Hypothalamus (tissue), 51 donors: ENCODE measurements at regions not wholly inside any gene's neighbourhood (a gene's known extent, or its start where the extent isn't known, plus 50 kb on each side); places are given as distances from the start of the nearest gene placed in this dataset.
"Not testable (repeated sequence)": the region's sequence is repeated elsewhere in the genome, so short reads cannot be mapped to it uniquely, and the experiment has no call there.

Experiments used
- DNase-seq, 51 donors: peaks; one replicate each; lab custom pipeline; 2025; lab: John Stamatoyannopoulos, UW

GRCh38 chr9:119689879-119690278 lies 320.6 kb upstream of the BRINP1 start:
- DNase-seq = peak in 1 of 51 donors; percentile 17

- DNase-seq = no peak
Observed at GRCh38 chr9:119688547-119688946, 319.3 kb upstream of the BRINP1 start.

DNA sequence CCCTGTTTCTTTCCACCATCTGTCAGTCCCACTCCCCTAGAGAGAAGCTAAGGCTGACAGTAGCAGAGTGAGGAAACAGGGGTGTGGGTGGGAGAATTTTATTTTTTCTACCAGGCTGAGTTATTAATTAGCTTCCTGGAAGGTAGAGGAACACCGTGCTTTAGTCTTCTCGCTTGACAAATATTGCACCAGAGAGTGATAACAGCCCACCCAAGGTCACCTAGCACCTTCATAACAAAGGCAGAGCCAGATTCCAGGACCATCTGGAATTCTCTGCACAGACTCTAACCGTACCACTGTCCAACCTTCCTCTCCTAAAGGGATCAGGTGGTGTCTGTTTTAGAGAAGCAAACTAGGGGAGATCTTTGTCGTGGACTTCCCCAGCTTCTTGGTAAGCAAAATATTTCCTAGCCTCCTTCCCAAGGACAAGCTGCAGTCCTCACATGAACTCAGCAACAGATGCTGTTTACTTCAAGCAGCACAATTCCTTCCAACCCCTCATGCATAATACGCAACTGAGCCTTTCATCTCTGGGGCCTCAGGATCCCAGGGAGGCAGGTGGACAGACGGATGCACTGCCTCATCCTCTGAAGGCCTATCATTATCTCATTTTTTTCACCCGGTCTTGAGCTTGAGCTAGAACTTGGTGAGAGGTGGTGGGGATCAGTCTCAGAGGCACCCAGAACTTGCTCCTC lies 308.7 kb upstream of the BRINP1 start:
- DNase-seq = no peak

DNA sequence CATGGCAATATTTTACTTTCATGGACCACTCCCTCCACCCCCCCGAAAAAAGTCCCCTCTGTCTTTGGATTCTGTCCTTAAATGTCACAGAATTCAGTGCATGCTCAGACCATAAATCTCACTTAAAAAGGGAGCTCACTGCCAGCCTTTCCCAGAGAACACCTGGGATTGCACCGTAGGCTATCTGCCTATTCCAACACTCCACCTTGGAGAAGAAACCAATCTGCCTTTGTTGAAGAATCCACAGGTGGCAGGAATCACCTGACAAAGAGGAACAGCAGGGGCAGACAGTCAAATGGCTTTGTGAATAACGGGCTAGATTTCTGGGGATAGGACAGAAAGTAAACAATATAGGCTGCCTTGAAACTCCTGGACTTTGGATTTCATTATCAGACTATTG lies 306.7 kb upstream of the BRINP1 start:
- DNase-seq = no peak

- DNase-seq = not testable (repeated sequence)
Observed at GRCh38 chr9:119672763-119673162, 303.5 kb upstream of the BRINP1 start.

DNA sequence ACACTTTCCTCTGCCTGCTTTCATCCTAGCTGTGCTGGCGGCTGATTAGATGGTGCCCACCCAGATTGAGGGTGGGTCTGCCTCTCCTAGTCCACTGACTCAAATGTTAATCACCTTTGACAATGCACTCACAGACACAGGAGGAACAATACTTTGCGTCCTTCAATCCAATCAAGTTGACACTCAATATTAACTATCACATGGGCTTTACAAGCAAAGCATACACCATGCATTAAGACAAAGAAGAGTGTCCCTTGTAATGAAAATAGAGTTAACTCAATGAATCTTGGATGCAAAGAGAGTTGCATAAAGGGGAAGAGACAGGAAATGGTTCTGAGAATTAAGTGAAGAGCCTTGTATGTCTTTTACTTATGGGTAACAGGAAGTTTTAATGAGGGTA lies 298.7 kb upstream of the BRINP1 start:
- DNase-seq = no peak

DNA sequence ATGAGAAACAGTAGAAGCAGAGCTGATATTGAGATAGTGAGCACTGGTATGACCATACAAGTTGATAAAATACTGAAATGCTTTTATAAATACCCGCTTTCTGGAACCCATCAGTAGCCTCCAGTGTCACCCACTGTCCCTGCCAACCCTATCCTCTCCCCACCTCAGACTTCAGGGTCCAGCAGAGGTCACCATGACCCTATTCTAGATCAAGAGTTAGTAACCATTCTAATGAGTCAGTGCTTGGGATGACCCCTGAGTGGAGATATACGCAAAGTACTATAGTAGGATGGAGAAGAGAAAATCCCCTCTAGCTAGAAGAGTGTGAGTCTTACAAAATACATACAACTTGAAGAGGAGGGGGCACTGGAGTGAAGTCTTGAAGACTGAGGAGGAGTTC lies 297.9 kb upstream of the BRINP1 start:
- no peak for DNase-seq

DNA sequence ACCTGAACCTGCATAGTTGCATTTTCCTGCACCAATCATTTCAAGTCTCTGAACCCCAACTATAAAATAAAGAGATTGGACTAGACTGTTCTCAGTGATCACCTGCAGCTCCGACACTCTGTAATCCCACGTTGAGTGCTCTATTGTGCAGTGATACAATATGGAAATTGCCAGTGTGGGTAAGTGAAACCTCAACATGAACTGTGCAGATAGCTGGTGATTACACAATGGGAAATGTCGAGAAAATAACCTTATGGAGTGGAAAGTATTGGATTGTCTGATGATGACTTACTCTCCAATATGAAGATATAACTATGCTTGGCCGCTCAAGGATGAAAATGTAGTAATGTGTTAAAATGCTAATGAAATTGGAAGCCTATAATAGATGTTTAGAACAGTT lies 293.1 kb upstream of the BRINP1 start:
- DNase-seq = no peak

DNA sequence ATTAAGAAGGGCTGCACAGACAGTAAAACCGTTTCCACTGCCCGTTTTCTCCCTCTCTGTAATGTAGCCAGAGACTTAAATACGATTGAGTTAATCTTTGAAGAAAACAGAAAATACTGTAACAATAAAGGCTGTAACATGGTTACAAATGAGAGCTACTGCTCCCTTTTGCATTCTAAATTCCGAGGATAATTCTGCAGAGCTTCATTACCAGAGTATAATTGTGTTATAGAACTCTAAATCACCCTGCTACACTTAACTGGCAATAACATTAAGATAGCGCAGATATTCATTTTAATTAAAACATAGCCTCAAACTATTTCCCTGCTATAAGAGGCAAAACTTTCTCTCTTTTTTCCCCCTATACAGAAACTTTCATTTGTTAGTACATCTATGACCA lies 283.7 kb upstream of the BRINP1 start:
- no peak for DNase-seq

- DNase-seq = no peak
Observed at GRCh38 chr9:119649205-119649604, 280.0 kb upstream of the BRINP1 start.

DNA sequence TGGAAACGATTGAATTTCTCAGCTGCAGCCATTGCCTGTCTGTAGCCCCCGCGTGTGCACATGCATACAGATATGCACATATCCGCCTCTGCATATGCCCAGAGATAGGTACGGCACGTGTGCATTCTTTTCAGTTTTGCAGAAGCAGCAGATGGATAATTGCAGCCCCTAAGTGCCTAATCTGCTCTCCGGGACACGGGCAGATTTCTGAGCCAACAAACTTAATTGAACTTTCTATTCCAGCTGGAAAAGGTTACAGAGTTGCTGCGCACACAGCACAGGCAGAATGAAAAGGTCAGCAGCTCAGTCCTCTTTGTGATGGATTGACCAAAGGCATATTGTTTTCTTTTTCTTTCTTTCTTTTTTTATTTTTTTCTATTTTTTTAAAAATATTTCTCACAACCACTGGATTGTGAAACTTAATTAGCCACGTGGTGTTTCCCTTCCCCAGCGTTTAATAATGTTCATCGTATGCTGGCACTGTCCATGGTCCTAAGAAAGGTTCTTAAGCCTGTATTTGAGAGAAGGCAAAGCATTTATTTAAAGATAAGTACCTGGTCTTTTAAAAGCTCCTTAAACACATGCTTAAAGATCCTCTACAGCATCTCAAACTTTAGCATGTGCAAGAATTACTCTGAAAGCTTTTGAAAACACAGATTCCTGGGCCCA lies 270.2 kb upstream of the BRINP1 start:
- no peak for DNase-seq

DNA sequence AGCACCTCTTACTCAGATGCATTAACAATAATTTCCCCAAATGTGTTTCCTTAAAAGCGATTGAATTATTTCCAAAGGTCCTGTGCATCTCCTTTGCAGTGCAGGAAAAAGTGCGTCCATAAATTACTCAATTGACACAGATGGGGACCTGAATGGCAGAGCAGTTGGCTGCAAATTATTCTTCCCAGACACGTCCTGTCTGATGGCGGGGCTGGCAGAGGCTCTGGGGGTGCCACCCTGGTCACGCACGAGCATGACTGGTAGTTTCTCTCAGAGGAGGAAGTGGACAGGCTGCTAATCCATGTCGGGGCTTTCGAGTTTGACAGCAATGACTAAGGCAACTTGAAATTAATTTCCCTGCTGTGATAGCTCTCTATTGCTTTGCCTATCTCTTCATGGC lies 264.8 kb upstream of the BRINP1 start:
- no peak for DNase-seq

DNA sequence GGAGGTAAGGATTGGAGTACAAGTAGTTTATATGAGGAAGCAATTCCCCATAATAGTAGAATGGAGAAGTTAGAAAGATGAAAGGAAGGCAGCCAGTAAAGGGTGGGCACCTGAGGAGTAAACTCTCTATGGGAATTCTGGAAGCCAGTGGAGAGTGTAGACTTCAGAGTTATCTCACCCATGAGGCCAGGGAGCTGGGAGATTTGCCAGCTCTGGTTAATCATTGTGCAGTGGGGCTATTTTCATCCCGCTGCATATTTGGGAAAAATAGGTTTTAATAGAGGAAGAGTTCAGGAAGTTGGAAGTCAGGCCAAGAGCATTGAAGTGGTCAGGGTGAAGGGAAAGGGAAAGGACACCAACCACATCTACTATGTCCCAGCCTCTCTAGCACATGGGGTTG lies 242.3 kb upstream of the BRINP1 start:
- no peak for DNase-seq

DNA sequence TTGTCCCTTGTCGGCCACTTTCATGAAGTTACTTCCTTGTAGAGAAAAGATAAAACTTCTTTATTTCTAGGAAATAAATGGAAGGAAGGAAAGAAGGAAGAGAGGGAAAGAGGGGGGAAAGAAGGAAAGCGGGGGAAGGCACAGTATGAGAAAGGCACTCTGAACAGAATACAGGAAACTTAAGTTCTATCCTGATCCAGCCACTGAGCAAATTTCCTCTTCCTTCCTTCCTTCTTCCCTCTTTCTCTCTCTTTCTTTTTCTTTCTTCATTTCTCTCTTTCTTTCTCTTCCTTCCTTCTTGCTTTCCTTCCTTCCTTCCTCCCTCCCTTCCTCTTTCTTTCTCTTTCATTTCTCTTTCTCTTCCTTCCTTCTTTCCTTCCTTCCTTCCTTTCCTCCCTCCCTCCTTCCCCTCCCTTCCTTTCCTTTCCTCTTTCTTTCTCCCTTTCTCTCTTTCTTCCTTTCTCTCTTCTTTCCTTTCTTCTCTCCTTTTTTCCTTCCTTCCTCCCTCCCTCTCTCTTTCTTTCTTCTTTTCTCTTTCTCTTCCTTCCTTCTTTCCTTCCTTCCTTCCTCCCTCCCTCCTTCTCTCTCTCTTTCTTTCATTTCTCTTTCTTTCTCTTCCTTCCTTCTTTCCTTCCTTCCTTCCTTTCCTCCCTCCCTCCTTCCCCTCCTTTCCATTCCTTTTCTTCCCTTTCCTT lies 240.2 kb upstream of the BRINP1 start:
- no peak for DNase-seq

DNA sequence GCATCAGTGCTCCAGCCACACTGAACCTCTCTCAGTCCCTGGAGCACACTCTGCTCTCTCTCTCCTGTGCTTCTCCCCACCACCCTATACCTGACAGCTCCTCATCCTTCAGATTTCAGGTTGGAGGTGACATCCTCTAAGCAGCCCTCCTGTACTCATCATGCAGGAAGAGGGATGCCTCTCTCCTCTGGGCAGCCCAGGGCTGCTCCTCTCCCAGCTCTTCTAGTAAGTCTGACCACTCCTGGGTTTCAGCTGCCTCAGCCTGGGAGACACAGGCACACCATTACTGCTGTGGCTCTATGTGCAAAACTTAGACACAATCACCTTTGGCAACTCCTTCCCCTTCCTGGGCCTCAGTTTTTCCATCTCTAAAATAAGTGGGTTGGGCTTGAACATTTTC lies 232.4 kb upstream of the BRINP1 start:
- DNase-seq = no peak

GRCh38 chr9:119597499-119597898 lies 228.3 kb upstream of the BRINP1 start:
- no peak for DNase-seq

- DNase-seq = no peak
Observed at GRCh38 chr9:119596703-119597102, 227.5 kb upstream of the BRINP1 start.

- no peak for DNase-seq
Observed at GRCh38 chr9:119588874-119589744, 219.9 kb upstream of the BRINP1 start.

GRCh38 chr9:119577881-119578280 lies 208.6 kb upstream of the BRINP1 start:
- no peak for DNase-seq

GRCh38 chr9:119559986-119560385 lies 190.8 kb upstream of the BRINP1 start:
- DNase-seq = no peak

DNA sequence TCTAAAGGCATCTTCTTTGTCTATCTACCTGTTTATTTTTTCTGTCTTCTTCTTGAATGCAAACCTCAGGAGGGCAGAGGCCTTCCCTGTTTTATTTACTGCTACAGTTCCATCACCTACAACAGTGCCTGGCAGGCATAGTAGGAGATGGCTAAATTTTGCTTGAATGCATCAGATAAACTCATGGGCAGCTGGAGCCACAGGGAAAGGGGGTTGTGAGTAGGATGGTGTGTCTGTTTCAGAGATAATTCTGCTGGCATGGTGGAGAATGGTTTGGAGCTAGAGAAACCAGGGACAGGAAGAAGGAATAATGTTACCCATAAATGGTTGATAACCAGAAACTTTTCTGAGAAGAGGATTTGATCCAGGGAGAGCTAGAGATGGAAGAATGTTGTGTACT lies 189.8 kb upstream of the BRINP1 start:
- DNase-seq = no peak
